ENCODE measurements at regions not wholly inside any gene's neighbourhood (a gene's known extent, or its start where the extent isn't known, plus 50 kb on each side); places are given as distances from the start of the nearest gene placed in this dataset.
A peak's percentile ranks its signal among the peaks of the same experiment; 100 is the strongest.

DNA sequence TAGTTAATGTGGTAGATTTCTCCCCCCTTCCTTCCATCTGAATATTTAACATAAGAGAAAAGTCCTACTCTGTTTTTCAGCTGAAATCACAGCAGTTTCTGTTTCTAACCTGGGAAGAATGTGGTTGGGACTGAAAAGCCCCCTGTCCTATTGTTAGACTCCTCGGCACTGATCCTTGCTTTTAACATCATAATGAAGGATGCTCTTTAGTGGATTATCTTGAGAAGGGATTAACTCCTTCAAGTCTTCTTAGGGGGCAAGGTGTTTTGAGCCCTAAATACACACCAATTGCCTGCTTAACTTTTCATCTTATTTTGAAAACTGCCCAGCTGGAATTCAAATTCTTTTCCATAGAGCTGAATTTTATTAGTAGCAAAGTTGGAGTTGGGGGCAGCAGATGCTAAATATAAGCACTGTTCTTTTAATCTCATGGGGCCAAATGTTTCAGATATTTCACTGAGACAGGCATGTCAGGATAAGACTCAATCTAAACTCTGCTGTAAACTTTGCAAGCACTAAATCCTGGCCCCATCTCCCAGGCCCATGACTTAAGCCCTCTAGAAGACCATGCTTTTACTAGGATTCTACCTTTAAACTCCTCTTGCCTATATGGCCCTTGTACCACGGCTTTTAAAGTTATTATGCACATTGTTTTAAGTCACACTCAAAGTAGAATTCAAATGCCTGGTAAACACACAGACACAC is 243.2 kb upstream of the NR2F2 start:
- Histone ChIP-seq H3K79me2 (ENCODE audit: control insufficient read depth in 1 of 2, insufficient read depth in 2 of 2, low read length in 2 of 2) (no peaks in the 10 kb centered on the region), H3K9ac (replicated peaks in 1 of 4; ENCODE audit: extremely low read depth in 1 of 4, low read depth in 3 of 4, low read length in 3 of 4) (no peak overlapping the region), H3K27me3 (replicated peaks in 1 of 4; ENCODE audit: control insufficient read depth in 3 of 4, extremely low read depth in 1 of 4, insufficient read depth in 3 of 4, low read length in 3 of 4) (peaks cover 22 to 63% (median 53%) of the 10 kb centered on the region in 4 experiments), H3K18ac (ENCODE audit: extremely low read depth, low read length) (no peak overlapping the region), H3K56ac (replicated peaks; ENCODE audit: insufficient read length, low read depth, low read length) (no peak overlapping the region), H2BK5ac (ENCODE audit: low read depth, low read length) (no peak overlapping the region), H3K4ac (replicated peaks; ENCODE audit: insufficient read length, low read depth, low read length) (no peak overlapping the region), H2BK120ac (replicated peaks; ENCODE audit: low read depth, low read length) (no peak overlapping the region), H3K23ac (ENCODE audit: insufficient read length) (no peak overlapping the region), H3K23me2 (ENCODE audit: low read depth, low read length) (no peaks in the 10 kb centered on the region), H2AFZ (ENCODE audit: low read length) (no peak overlapping the region), H4K20me1 (replicated peaks in 1 of 2; ENCODE audit: control insufficient read depth in 1 of 2, insufficient read depth in 2 of 2, low read length in 2 of 2) (no peaks in the 10 kb centered on the region), H3K27ac (ENCODE audit: low read depth, low read length) (no peak overlapping the region), H4K8ac (ENCODE audit: extremely low read depth, insufficient read depth, low read length) (no peak overlapping the region), H3K4me3 (ENCODE audit: extremely low read depth in 1 of 4, insufficient read depth in 2 of 4, low read depth in 3 of 4, low read length in 4 of 4) (no peak overlapping the region; a peak in 1 of 8 replicates), H3K9me3 (ENCODE audit: insufficient read depth in 2 of 2, low read depth in 1 of 2, low read length in 1 of 2) (no peaks in the 10 kb centered on the region), H2BK12ac (ENCODE audit: low read depth, low read length) (no peak overlapping the region), H4K5ac (ENCODE audit: insufficient read length, low read depth, low read length) (no peak overlapping the region), H2AK5ac (ENCODE audit: low read depth, low read length) (no peak overlapping the region), H3K4me1 (replicated peaks in 1 of 4; ENCODE audit: control insufficient read depth in 3 of 4, insufficient read depth in 4 of 4, low read length in 3 of 4) (peaks cover 0 to 15% (median 7%) of the 10 kb centered on the region in 4 experiments; a peak in 4 of 7 replicates), H3K79me1 (ENCODE audit: low read depth, low read length) (no peaks in the 10 kb centered on the region), H3K36me3 (ENCODE audit: control insufficient read depth in 2 of 4, insufficient read depth in 4 of 4, low read length in 3 of 4) (no peaks in the 10 kb centered on the region), H3K4me2 (ENCODE audit: insufficient read depth in 1 of 2, low read depth in 2 of 2, low read length in 2 of 2) (peak overlapping the region; percentile 12 to 13; a peak in 2 of 4 replicates), H2BK20ac (ENCODE audit: low read length) (no peak overlapping the region), H2BK15ac (ENCODE audit: low read length) (no peak overlapping the region), H4K91ac (replicated peaks; ENCODE audit: insufficient read length, low read length) (no peak overlapping the region), H3K14ac (ENCODE audit: insufficient read length) (no peak overlapping the region)
- CTCF ChIA-PET (ENCODE audit: partially characterized antibody), result no interaction called here
- DNase-seq (ENCODE audit: low read depth in 1 of 2, low spot score in 2 of 2), result peak in 1 of 2 experiments; percentile 36
- POLR2A ChIA-PET (ENCODE audit: partially characterized antibody), result no interaction called here
- peak; percentile 93 for FAIRE-seq
- 17% methylated on average over 2 of the region's 2 CpGs; no CpG with 5 or more reads in 1 of the 2 experiments for WGBS, 2 experiments (ENCODE audit: extremely low coverage in 1 of 2, insufficient coverage in 1 of 2, insufficient read length in 1 of 2, insufficient replicate concordance in 2 of 2, low coverage in 1 of 2, low lambda C conversion rate in 2 of 2, missing lambda C conversion rate in 1 of 2)
- no peak for TF ChIP-seq KDM4A (IDR thresholded peaks at IDR 0.05; ENCODE audit: low read depth, low read length, severe bottlenecking)
- no peak for TF ChIP-seq CREB1 (IDR thresholded peaks at IDR 0.05)
- TF ChIP-seq KDM1A (IDR thresholded peaks at IDR 0.05; ENCODE audit: borderline replicate concordance, low read length), result no peak
- TF ChIP-seq, protein P1, sequence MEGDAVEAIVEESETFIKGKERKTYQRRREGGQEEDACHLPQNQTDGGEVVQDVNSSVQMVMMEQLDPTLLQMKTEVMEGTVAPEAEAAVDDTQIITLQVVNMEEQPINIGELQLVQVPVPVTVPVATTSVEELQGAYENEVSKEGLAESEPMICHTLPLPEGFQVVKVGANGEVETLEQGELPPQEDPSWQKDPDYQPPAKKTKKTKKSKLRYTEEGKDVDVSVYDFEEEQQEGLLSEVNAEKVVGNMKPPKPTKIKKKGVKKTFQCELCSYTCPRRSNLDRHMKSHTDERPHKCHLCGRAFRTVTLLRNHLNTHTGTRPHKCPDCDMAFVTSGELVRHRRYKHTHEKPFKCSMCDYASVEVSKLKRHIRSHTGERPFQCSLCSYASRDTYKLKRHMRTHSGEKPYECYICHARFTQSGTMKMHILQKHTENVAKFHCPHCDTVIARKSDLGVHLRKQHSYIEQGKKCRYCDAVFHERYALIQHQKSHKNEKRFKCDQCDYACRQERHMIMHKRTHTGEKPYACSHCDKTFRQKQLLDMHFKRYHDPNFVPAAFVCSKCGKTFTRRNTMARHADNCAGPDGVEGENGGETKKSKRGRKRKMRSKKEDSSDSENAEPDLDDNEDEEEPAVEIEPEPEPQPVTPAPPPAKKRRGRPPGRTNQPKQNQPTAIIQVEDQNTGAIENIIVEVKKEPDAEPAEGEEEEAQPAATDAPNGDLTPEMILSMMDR (IDR thresholded peaks at IDR 0.05; ENCODE audit: control extremely low read depth in 1 of 3, insufficient read depth in 1 of 3, low read depth in 1 of 3, low read length in 3 of 3), result no peak
- TF ChIP-seq FOSL1 (IDR thresholded peaks at IDR 0.05; ENCODE audit: insufficient read depth, low read depth, low read length), result no peak
- peak; percentile 93 for TF ChIP-seq POLR2AphosphoS5 (IDR thresholded peaks at IDR 0.05; ENCODE audit: low read depth, low read length)
- peak; percentile 87 for TF ChIP-seq SP1 (IDR thresholded peaks at IDR 0.05; ENCODE audit: low read depth, low read length)
- no peak for TF ChIP-seq MAFK (IDR thresholded peaks at IDR 0.05; ENCODE audit: low read depth, low read length)
- no peak for TF ChIP-seq EZH2 (IDR thresholded peaks at IDR 0.05; ENCODE audit: low read depth, low read length, severe bottlenecking)
- TF ChIP-seq GTF2F1 (IDR thresholded peaks at IDR 0.05; ENCODE audit: borderline replicate concordance, low read depth, low read length), result no peak
- no peak for TF ChIP-seq SP2 (IDR thresholded peaks at IDR 0.05; ENCODE audit: low read length)
- no peak for TF ChIP-seq ASH2L (IDR thresholded peaks at IDR 0.05; ENCODE audit: low read length)

Measured in H1 (cell line).